ENCODE measurements at regions not wholly inside any gene's neighbourhood (a gene's known extent, or its start where the extent isn't known, plus 50 kb on each side); places are given as distances from the start of the nearest gene placed in this dataset.
"Not testable (repeated sequence)": the region's sequence is repeated elsewhere in the genome, so short reads cannot be mapped to it uniquely, and the experiment has no call there.

DNA sequence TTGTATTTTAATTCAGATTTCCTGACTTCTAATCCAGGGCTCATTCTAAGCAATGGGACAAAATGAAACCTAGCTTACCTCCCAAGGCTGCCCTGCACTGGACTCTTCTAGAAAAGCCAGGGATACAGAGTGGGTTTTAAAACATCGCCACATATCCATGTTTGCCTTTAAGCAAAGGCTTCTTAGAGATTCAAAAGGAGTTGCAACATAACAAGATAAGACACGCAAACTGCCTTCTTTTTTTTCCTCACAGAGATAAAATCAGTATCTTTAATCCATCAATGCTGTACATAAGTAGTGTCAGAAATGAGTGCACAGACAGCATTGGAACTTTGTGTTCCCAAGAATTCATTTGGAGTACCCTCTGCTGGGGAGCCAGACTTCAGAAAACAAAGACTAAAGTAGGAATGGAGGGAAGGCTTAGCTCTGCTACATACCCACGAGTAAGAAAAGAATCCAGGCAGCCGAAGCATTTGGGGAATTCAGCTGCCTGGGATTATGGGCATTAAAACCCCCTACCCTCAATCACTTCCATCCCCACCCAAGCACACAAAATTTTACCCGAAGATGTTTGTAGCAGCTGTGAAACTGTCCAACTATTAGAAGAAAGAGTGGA, 427.8 kb downstream of the ARL4A start:
- Mint-ChIP-seq H3K4me3 (no peak overlapping the region), H3K27me3 (ENCODE audit: low read depth) (no peaks in the 10 kb centered on the region), H3K9me3 (peaks cover 2% of the 10 kb centered on the region), H3K27ac (ENCODE audit: unreplicated experiment) (peak overlapping the region; percentile 81), H3K4me1 (peaks cover 18% of the 10 kb centered on the region), H3K36me3 (ENCODE audit: low read depth) (peaks cover 3% of the 10 kb centered on the region)
- TF ChIP-seq, protein P1, sequence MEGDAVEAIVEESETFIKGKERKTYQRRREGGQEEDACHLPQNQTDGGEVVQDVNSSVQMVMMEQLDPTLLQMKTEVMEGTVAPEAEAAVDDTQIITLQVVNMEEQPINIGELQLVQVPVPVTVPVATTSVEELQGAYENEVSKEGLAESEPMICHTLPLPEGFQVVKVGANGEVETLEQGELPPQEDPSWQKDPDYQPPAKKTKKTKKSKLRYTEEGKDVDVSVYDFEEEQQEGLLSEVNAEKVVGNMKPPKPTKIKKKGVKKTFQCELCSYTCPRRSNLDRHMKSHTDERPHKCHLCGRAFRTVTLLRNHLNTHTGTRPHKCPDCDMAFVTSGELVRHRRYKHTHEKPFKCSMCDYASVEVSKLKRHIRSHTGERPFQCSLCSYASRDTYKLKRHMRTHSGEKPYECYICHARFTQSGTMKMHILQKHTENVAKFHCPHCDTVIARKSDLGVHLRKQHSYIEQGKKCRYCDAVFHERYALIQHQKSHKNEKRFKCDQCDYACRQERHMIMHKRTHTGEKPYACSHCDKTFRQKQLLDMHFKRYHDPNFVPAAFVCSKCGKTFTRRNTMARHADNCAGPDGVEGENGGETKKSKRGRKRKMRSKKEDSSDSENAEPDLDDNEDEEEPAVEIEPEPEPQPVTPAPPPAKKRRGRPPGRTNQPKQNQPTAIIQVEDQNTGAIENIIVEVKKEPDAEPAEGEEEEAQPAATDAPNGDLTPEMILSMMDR (conservative IDR thresholded peaks at IDR 0.05), result no peak
- no peak for DNase-seq (ENCODE audit: low read depth, low spot score)

DNA sequence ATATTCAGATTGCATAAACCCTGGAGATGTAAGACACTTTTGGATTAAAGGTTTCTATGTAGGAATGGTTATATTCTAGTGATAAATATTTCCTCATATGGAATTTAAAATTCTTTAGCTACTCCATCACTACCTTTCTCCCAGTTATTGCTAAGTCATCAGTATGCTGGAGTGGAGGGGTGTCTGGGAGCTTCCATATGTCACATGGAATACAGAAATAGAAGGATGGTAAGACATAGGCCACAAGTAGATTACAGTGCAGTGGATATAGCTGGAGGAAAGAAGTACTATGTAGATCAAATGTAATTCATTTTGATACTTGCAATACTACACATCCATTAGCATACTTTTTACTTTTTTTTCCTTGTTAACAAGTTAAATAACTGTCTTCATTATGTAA, 428.4 kb downstream of the ARL4A start:
- Mint-ChIP-seq H3K9me3 (peaks cover 2% of the 10 kb centered on the region), H3K27ac (ENCODE audit: unreplicated experiment) (no peak overlapping the region), H3K27me3 (ENCODE audit: low read depth) (no peaks in the 10 kb centered on the region), H3K4me3 (no peak overlapping the region), H3K4me1 (peaks cover 18% of the 10 kb centered on the region), H3K36me3 (ENCODE audit: low read depth) (peaks cover 3% of the 10 kb centered on the region)
- TF ChIP-seq, protein P1 (conservative IDR thresholded peaks at IDR 0.05), result no peak
- DNase-seq (ENCODE audit: low read depth, low spot score), result no peak

DNA sequence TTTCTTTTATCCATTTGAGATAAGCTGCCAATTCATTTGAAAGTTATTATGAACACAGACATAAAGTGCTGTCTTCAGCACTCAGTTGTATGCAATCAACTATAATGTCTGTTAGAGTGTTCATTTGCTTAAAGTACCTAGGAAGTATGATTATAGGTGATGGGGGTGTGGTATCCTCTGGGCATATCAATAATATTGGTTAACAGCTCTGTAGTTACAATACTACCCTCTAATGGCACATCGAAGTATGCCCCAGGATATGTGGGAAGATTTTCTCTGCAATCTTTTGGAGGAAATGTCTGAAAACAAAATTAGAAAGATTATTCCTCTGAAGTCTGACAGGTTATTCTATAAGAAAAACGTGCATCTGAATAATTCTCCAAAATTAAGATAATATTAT, 429.7 kb downstream of the ARL4A start:
- Mint-ChIP-seq H3K9me3 (peaks cover 5% of the 10 kb centered on the region), H3K4me1 (peaks cover 18% of the 10 kb centered on the region), H3K36me3 (ENCODE audit: low read depth) (peaks cover 4% of the 10 kb centered on the region), H3K4me3 (no peak overlapping the region), H3K27me3 (ENCODE audit: low read depth) (no peaks in the 10 kb centered on the region), H3K27ac (ENCODE audit: unreplicated experiment) (no peak overlapping the region)
- TF ChIP-seq, protein P1 (conservative IDR thresholded peaks at IDR 0.05), result peak; percentile 57
- DNase-seq (ENCODE audit: low read depth, low spot score), result no peak

DNA sequence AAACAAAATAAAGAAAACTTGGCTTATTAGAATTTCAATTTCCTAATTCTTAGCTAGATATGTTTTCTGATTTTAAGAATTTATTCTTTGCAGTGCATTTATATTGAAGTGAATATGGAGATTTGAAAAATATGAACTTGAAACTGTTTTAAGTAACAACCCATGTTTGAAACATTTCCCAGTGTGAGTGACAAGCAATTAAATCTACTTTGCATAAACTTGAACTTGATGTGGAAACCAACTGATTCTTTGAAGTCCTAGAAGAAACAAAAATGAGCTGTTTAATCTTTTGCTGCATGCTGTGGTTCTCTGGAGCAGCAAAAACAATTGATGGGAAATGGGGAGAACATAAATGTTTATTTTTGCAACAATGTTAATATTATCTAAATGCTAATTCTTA, 430.2 kb downstream of the ARL4A start:
- no peak for DNase-seq (ENCODE audit: low read depth, low spot score)
- Mint-ChIP-seq H3K36me3 (ENCODE audit: low read depth) (peaks cover 8% of the 10 kb centered on the region), H3K27me3 (ENCODE audit: low read depth) (no peaks in the 10 kb centered on the region), H3K9me3 (peaks cover 9% of the 10 kb centered on the region), H3K4me3 (no peak overlapping the region), H3K27ac (ENCODE audit: unreplicated experiment) (no peak overlapping the region), H3K4me1 (peaks cover 18% of the 10 kb centered on the region)
- TF ChIP-seq, protein P1 (conservative IDR thresholded peaks at IDR 0.05), result no peak

DNA sequence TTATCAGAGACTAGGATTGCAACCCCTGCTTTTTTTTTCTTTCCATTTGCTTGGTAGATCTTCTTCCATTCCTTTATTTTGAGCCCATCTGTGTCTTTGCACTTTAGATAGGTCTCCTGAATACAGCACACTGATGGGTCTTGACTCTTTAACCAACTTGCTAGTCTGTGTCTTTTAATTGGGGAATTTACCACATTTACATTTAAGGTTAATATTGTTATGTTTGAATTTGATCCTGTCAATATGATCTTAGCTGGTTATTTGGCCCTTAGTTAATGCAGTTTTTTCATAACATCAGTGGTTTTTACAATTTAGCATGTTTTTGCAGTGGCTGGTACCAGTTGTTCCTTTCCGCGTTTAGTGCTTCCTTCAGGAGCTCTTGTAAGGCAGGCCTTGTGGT, 437.2 kb downstream of the ARL4A start:
- not testable (repeated sequence) for H3K27ac Mint-ChIP-seq (ENCODE audit: unreplicated experiment); H3K4me1 Mint-ChIP-seq; H3K27me3 Mint-ChIP-seq (ENCODE audit: low read depth); DNase-seq (ENCODE audit: low read depth, low spot score); H3K4me3 Mint-ChIP-seq
- Mint-ChIP-seq H3K9me3 (peaks cover 23% of the 10 kb centered on the region), H3K36me3 (ENCODE audit: low read depth) (peaks cover 17% of the 10 kb centered on the region)

DNA sequence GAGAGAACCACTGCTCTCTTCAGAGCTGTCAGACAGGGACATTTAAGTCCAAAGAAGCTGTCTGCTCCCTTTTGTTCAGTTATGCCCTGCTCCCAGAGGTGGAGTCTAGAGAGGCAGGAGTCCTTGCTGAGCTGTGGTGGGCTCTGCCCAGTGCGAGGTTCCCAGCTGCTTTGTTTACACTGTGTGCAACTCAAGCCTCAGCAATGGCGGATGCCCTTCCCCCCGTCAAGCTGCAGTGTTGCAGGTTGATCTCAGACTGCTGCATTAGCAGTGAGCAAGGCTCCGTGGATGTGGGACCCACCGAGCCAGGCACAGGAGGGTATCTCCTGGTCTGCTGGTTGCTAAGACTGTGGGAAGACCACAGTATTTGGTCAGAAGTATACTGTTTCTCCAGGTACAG, 438.9 kb downstream of the ARL4A start:
- no peaks in the 10 kb centered on the region for H3K4me1 Mint-ChIP-seq
- TF ChIP-seq, protein P1 (conservative IDR thresholded peaks at IDR 0.05), result no peak
- DNase-seq (ENCODE audit: low read depth, low spot score), result no peak
- no peak overlapping the region for H3K27ac Mint-ChIP-seq (ENCODE audit: unreplicated experiment)
- no peaks in the 10 kb centered on the region for H3K27me3 Mint-ChIP-seq (ENCODE audit: low read depth)
- peaks cover 17% of the 10 kb centered on the region for H3K36me3 Mint-ChIP-seq (ENCODE audit: low read depth)
- H3K9me3 Mint-ChIP-seq, result peaks cover 22% of the 10 kb centered on the region
- H3K4me3 Mint-ChIP-seq, result no peak overlapping the region
